ENCODE measurements at regions not wholly inside any gene's neighbourhood (a gene's known extent, or its start where the extent isn't known, plus 50 kb on each side); places are given as distances from the start of the nearest gene placed in this dataset.

GRCh38 chr4:100261346-100261745 is 71.1 kb upstream of the DDIT4L start:
- DNase-seq (ENCODE audit: low read depth): no peak
- no peak for TF ChIP-seq CTCF (conservative IDR thresholded peaks at IDR 0.05; ENCODE audit: control insufficient read depth, insufficient read depth, low read depth, low read length)
- H3K4me3 ChIP-seq (ENCODE audit: control insufficient read depth, low read depth, low read length): no peak overlapping the region

- no peak for TF ChIP-seq CTCF (conservative IDR thresholded peaks at IDR 0.05; ENCODE audit: control insufficient read depth, insufficient read depth, low read depth, low read length)
- no peak overlapping the region for H3K4me3 ChIP-seq (ENCODE audit: control insufficient read depth, low read depth, low read length)
- no peak for DNase-seq (ENCODE audit: low read depth)
These were observed 68.4 kb upstream of the DDIT4L start for GRCh38 chr4:100258675-100259074.

- TF ChIP-seq CTCF (conservative IDR thresholded peaks at IDR 0.05; ENCODE audit: control insufficient read depth, insufficient read depth, low read depth, low read length): no peak
- H3K4me3 ChIP-seq (ENCODE audit: control insufficient read depth, low read depth, low read length): no peak overlapping the region
- DNase-seq (ENCODE audit: low read depth): no peak
These were observed 67.3 kb upstream of the DDIT4L start for GRCh38 chr4:100257567-100257966.

- no peak overlapping the region for H3K4me3 ChIP-seq (ENCODE audit: control insufficient read depth, low read depth, low read length)
- TF ChIP-seq CTCF (conservative IDR thresholded peaks at IDR 0.05; ENCODE audit: control insufficient read depth, insufficient read depth, low read depth, low read length): no peak
- no peak for DNase-seq (ENCODE audit: low read depth)
These were observed 64.0 kb upstream of the DDIT4L start for GRCh38 chr4:100254237-100254636.

GRCh38 chr4:100248476-100248875 is 58.2 kb upstream of the DDIT4L start:
- TF ChIP-seq CTCF (conservative IDR thresholded peaks at IDR 0.05; ENCODE audit: control insufficient read depth, insufficient read depth, low read depth, low read length): no peak

GRCh38 chr4:100246697-100247096 is 56.4 kb upstream of the DDIT4L start:
- no peak for TF ChIP-seq CTCF (conservative IDR thresholded peaks at IDR 0.05; ENCODE audit: control insufficient read depth, insufficient read depth, low read depth, low read length)
- DNase-seq (ENCODE audit: low read depth): no peak
- H3K4me3 ChIP-seq (ENCODE audit: control insufficient read depth, low read depth, low read length): no peak overlapping the region

More at GRCh38 chr4:100248476-100248875, 58.2 kb upstream of the DDIT4L start:
- H3K4me3 ChIP-seq (ENCODE audit: control insufficient read depth, low read depth, low read length): no peak overlapping the region
- DNase-seq (ENCODE audit: low read depth): no peak

- no peak for TF ChIP-seq CTCF (conservative IDR thresholded peaks at IDR 0.05; ENCODE audit: control insufficient read depth, insufficient read depth, low read depth, low read length)
- DNase-seq (ENCODE audit: low read depth): no peak
- no peak overlapping the region for H3K4me3 ChIP-seq (ENCODE audit: control insufficient read depth, low read depth, low read length)
These were observed 54.1 kb upstream of the DDIT4L start for GRCh38 chr4:100244347-100244746.

Data from fibroblast of mammary gland (primary cell).